CD14-positive monocyte (primary cell): ENCODE measurements at regions not wholly inside any gene's neighbourhood (a gene's known extent, or its start where the extent isn't known, plus 50 kb on each side); places are given as distances from the start of the nearest gene placed in this dataset.

Experiments
- DNase-seq, 3 donors: peaks; one replicate each; pipeline ENCODE4 v3.0.0-alpha.2; 2011 to 2022
- H2AFZ ChIP-seq: 2 replicates; pipeline ENCODE4 v1.6.0; 2012; ENCODE audit warnings: mild to moderate bottlenecking, low read depth, low read length, inconsistent platforms; ENCODE audit not compliant: insufficient read depth, poor library complexity, severe bottlenecking
- H3K27ac ChIP-seq, 2 donors: 1 replicate in 1 of 2; 2 replicates in 1 of 2; pipeline ENCODE4 v1.5.1; 2012 to 2013; ENCODE audit warnings: low read length in 2 of 2, control low read depth in 1 of 2, inconsistent platforms in 1 of 2, low read depth in 1 of 2, mild to moderate bottlenecking in 1 of 2
- H3K27me3 ChIP-seq, 2 donors: one replicate each; pipeline versions ENCODE4 v1.6.0 to v1.6.1; 2011 to 2013; ENCODE audit warnings: low read length in 2 of 2; ENCODE audit not compliant: control insufficient read depth in 2 of 2, insufficient read depth in 2 of 2
- H3K36me3 ChIP-seq, 2 donors: replicated peaks in 1 of 2; 1 replicate in 1 of 2; 2 replicates in 1 of 2; pipeline versions ENCODE4 v1.5.1 to v1.6.1; 2012 to 2013; ENCODE audit warnings: low read length in 2 of 2, control low read depth in 1 of 2, inconsistent platforms in 1 of 2, mild to moderate bottlenecking in 1 of 2; ENCODE audit not compliant: insufficient read depth in 2 of 2, control insufficient read depth in 1 of 2
- H3K4me1 ChIP-seq, 2 donors: 1 replicate in 1 of 2; 2 replicates in 1 of 2; pipeline versions ENCODE4 v1.5.1 to v1.6.1; 2012 to 2013; ENCODE audit warnings: low read length in 2 of 2, control low read depth in 1 of 2, inconsistent platforms in 1 of 2, mild to moderate bottlenecking in 1 of 2, moderate library complexity in 1 of 2; ENCODE audit not compliant: insufficient read depth in 2 of 2, control insufficient read depth in 1 of 2
- H3K4me2 ChIP-seq: replicated peaks from 2 replicates; pipeline ENCODE3; 2012; ENCODE audit warnings: low read length, moderate library complexity, mild to moderate bottlenecking; ENCODE audit not compliant: poor library complexity, severe bottlenecking; ENCODE audit errors: extremely low read depth
- H3K4me3 ChIP-seq, 3 experiments: fragments of 200-600 bp in 1 of 3; sonication (generic) in 1 of 3; replicated peaks in 1 of 3; 1 replicate in 2 of 3; 2 replicates in 1 of 3; pipeline ENCODE4 v1.5.1; 2011 to 2013; ENCODE audit warnings: low read length in 3 of 3, mild to moderate bottlenecking in 3 of 3, control low read depth in 2 of 3, low read depth in 2 of 3, inconsistent platforms in 1 of 3, moderate library complexity in 1 of 3
- H3K79me2 ChIP-seq: 2 replicates; pipeline ENCODE4 v1.6.0; 2012; ENCODE audit warnings: mild to moderate bottlenecking, control low read depth, inconsistent platforms, low read length, moderate library complexity; ENCODE audit not compliant: insufficient read depth
- H3K9ac ChIP-seq: 2 replicates; pipeline ENCODE4 v1.6.0; 2017; ENCODE audit warnings: low read length, mild to moderate bottlenecking; ENCODE audit not compliant: insufficient read depth, poor library complexity, severe bottlenecking
- H3K9me3 ChIP-seq, 2 donors: replicated peaks in 1 of 2; 1 replicate in 1 of 2; 2 replicates in 1 of 2; pipeline versions ENCODE4 v1.5.1 to v1.6.1; 2012 to 2013; ENCODE audit warnings: low read length in 2 of 2, control low read depth in 1 of 2; ENCODE audit not compliant: control insufficient read depth in 1 of 2, insufficient read depth in 1 of 2
- H4K20me1 ChIP-seq: 2 replicates; pipeline ENCODE4 v1.6.0; 2012; ENCODE audit warnings: mild to moderate bottlenecking, low read length, control low read depth, moderate library complexity; ENCODE audit not compliant: insufficient read depth
- H3K27ac Mint-ChIP-seq, 7 donors: one replicate each; pipeline ENCODE4 v1.8.0; 2020; ENCODE audit warnings: mild to moderate bottlenecking in 7 of 7, mixed read lengths in 7 of 7, moderate library complexity in 6 of 7, inconsistent platforms in 2 of 7
- H3K27me3 Mint-ChIP-seq, 3 donors: one replicate each; pipeline ENCODE4 v1.8.0; 2021 to 2022; ENCODE audit warnings: low read depth in 3 of 3, mild to moderate bottlenecking in 3 of 3, mixed read lengths in 3 of 3, moderate library complexity in 3 of 3, inconsistent platforms in 1 of 3
- H3K36me3 Mint-ChIP-seq, 2 donors: one replicate each; pipeline ENCODE4 v1.8.0; 2020; ENCODE audit warnings: mixed read lengths in 2 of 2, inconsistent platforms in 1 of 2, mild to moderate bottlenecking in 1 of 2
- H3K4me1 Mint-ChIP-seq: one replicate; pipeline ENCODE4 v1.8.0; 2020; ENCODE audit warnings: mild to moderate bottlenecking, mixed read lengths
- H3K4me3 Mint-ChIP-seq, 2 donors: one replicate each; pipeline ENCODE4 v1.8.0; 2020; ENCODE audit warnings: mild to moderate bottlenecking in 2 of 2, mixed read lengths in 2 of 2, moderate library complexity in 1 of 2
- H3K9me3 Mint-ChIP-seq, 7 donors: one replicate each; pipeline ENCODE4 v1.8.0; 2020 to 2022; ENCODE audit warnings: mixed read lengths in 7 of 7, mild to moderate bottlenecking in 6 of 7, moderate library complexity in 6 of 7, inconsistent platforms in 2 of 7
- WGBS: methylation state at CpG from one replicate; pipeline ENCODE4 v1.1.5; 2013; ENCODE audit warnings: missing lambda C conversion rate; ENCODE audit not compliant: insufficient coverage; 5-methylcytosine and 5-hydroxymethylcytosine counted together
- intact Hi-C, 2 donors: fragments of 100-400 bp; cut with micrococcal nuclease; formaldehyde crosslinking; loops; one replicate each; pipeline versions ENCODE4 v1.15.0 to v1.15.1; 2023
- TF ChIP-seq, protein P1 (sequence below): fragments of 200-600 bp; IDR thresholded peaks from one replicate; pipeline ENCODE4 v1.8.0; 2022; ENCODE audit warnings: antibody characterized with exemption, mild to moderate bottlenecking

DNA sequence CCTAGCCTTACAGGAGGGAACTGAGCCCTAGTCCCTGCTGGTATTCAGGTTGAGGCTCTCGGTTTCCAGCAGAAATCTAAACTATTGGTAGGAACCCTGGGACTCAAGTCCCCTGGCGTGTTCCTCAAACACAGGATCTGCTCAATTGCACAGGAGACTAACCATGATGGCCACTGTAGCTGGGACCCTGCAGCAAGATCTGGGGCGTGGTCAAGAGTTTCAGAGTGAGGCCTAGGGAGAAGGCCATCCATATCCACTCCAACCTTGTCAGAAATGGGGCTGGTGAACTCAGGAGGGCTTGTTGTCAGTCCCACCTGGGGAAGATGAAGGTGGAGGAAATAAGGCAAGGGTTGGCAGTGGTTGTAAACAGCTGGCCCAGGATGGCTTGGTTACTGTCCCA is 49.9 kb upstream of the PAX6 start:
- Histone ChIP-seq H3K36me3 (no peaks in the 10 kb centered on the region), H2AFZ (no peak overlapping the region), H3K4me3 (no peak overlapping the region), H3K4me2 (no peak overlapping the region), H3K27me3 (peaks cover 0 to 2% of the 10 kb centered on the region in 2 donors), H4K20me1 (no peaks in the 10 kb centered on the region), H3K27ac (no peak overlapping the region), H3K4me1 (no peaks in the 10 kb centered on the region), H3K9ac (no peak overlapping the region), H3K79me2 (no peaks in the 10 kb centered on the region), H3K9me3 (no peaks in the 10 kb centered on the region)
- no peak overlapping the region for H3K4me3 Mint-ChIP-seq
- no peaks in the 10 kb centered on the region for H3K36me3 Mint-ChIP-seq
- 94% methylated on average over 2 of the region's 3 CpGs for WGBS
- DNase-seq, result no peak
- H3K9me3 Mint-ChIP-seq, result peaks cover 0 to 18% (median 6%) of the 10 kb centered on the region in 7 donors
- no peak overlapping the region for H3K27ac Mint-ChIP-seq
- peaks cover 7 to 10% (median 9%) of the 10 kb centered on the region in 3 donors for H3K27me3 Mint-ChIP-seq
- intact Hi-C loops, result no loop called here
- TF ChIP-seq, protein P1, sequence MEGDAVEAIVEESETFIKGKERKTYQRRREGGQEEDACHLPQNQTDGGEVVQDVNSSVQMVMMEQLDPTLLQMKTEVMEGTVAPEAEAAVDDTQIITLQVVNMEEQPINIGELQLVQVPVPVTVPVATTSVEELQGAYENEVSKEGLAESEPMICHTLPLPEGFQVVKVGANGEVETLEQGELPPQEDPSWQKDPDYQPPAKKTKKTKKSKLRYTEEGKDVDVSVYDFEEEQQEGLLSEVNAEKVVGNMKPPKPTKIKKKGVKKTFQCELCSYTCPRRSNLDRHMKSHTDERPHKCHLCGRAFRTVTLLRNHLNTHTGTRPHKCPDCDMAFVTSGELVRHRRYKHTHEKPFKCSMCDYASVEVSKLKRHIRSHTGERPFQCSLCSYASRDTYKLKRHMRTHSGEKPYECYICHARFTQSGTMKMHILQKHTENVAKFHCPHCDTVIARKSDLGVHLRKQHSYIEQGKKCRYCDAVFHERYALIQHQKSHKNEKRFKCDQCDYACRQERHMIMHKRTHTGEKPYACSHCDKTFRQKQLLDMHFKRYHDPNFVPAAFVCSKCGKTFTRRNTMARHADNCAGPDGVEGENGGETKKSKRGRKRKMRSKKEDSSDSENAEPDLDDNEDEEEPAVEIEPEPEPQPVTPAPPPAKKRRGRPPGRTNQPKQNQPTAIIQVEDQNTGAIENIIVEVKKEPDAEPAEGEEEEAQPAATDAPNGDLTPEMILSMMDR, result no peak
- H3K4me1 Mint-ChIP-seq, result no peaks in the 10 kb centered on the region
